RPMI8226 (cell line): ENCODE measurements at regions not wholly inside any gene's neighbourhood (a gene's known extent, or its start where the extent isn't known, plus 50 kb on each side); places are given as distances from the start of the nearest gene placed in this dataset.

Source experiments
- DNase-seq: peaks from one replicate; pipeline ENCODE4 v3.0.0-alpha.2; 2015

- no peak for DNase-seq
These were observed 59.0 kb upstream of the MINAR1 start for GRCh38 chr15:79373113-79373512.

- DNase-seq, result no peak
These were observed 58.4 kb upstream of the MINAR1 start for GRCh38 chr15:79373728-79374127.

GRCh38 chr15:79376383-79376782, 55.8 kb upstream of the MINAR1 start:
- DNase-seq, result no peak

GRCh38 chr15:79378394-79379109, 53.6 kb upstream of the MINAR1 start:
- DNase-seq, result peak; percentile 9

GRCh38 chr15:79380755-79381497, 51.2 kb upstream of the MINAR1 start:
- DNase-seq, result peak; percentile 73

GRCh38 chr15:79381593-79381992, 50.5 kb upstream of the MINAR1 start:
- DNase-seq, result no peak
